Lower lobe of right lung (tissue), 2 donors: ENCODE measurements at regions not wholly inside any gene's neighbourhood (a gene's known extent, or its start where the extent isn't known, plus 50 kb on each side); places are given as distances from the start of the nearest gene placed in this dataset.
"Not testable (repeated sequence)": the region's sequence is repeated elsewhere in the genome, so short reads cannot be mapped to it uniquely, and the experiment has no call there.

Source experiments
- ATAC-seq, 2 donors: fragments of 200-7000 bp; cut with Tn5 transposase; one replicate each; pipeline ENCODE4 v1.9.1; 2020 to 2022; ENCODE audit warnings: mild to moderate bottlenecking in 2 of 2, moderate library complexity in 2 of 2
- DNase-seq: peaks from one replicate; pipeline ENCODE4 v3.0.0-alpha.2; 2020
- H3K27ac ChIP-seq: fragments of 200-600 bp; one replicate; pipeline ENCODE4 v1.8.0; 2022
- H3K27me3 ChIP-seq: fragments of 200-600 bp; one replicate; pipeline ENCODE4 v1.8.0; 2022; ENCODE audit warnings: low read depth
- H3K36me3 ChIP-seq: fragments of 200-600 bp; one replicate; pipeline ENCODE4 v1.8.0; 2022; ENCODE audit warnings: mild to moderate bottlenecking
- H3K4me1 ChIP-seq: fragments of 200-600 bp; one replicate; pipeline ENCODE4 v1.8.0; 2022
- H3K4me3 ChIP-seq: fragments of 200-600 bp; one replicate; pipeline ENCODE4 v1.8.0; 2022; ENCODE audit warnings: mild to moderate bottlenecking
- H3K9me3 ChIP-seq: fragments of 200-600 bp; one replicate; pipeline ENCODE4 v1.8.0; 2022
- CTCF ChIP-seq: fragments of 200-600 bp; IDR thresholded peaks from one replicate; pipeline ENCODE4 v1.8.0; 2022; ENCODE audit warnings: antibody characterized with exemption, mild to moderate bottlenecking
- intact Hi-C: fragments of 100-400 bp; cut with DNase I; formaldehyde crosslinking; loops from one replicate; pipeline ENCODE4 v1.11.0; 2022
- donor health status: DM: no; HTN: yes; CAD: no; lungs with severe emphysema.

- Histone ChIP-seq H3K27me3 (no peaks in the 10 kb centered on the region), H3K36me3 (no peaks in the 10 kb centered on the region), H3K9me3 (no peaks in the 10 kb centered on the region), H3K4me1 (no peaks in the 10 kb centered on the region), H3K4me3 (no peak overlapping the region), H3K27ac (no peak overlapping the region)
- no peak for TF ChIP-seq CTCF
- intact Hi-C loops = no loop called here
- ATAC-seq = no peak
- DNase-seq = no peak
These were observed 213.4 kb upstream of the XIST start for GRCh38 chrX:74065831-74066390.

- no peaks in the 10 kb centered on the region for H3K4me1 ChIP-seq
- no peak for DNase-seq
- no peak overlapping the region for H3K4me3 ChIP-seq
- ATAC-seq = no peak
- no peaks in the 10 kb centered on the region for H3K27me3 ChIP-seq
- H3K27ac ChIP-seq = no peak overlapping the region
- H3K9me3 ChIP-seq = no peaks in the 10 kb centered on the region
- H3K36me3 ChIP-seq = no peaks in the 10 kb centered on the region
- no peak for TF ChIP-seq CTCF
- intact Hi-C loops = no loop called here
These were observed 211.1 kb upstream of the XIST start for GRCh38 chrX:74063426-74064155.

- Histone ChIP-seq H3K27me3 (no peaks in the 10 kb centered on the region), H3K4me1 (no peaks in the 10 kb centered on the region), H3K27ac (no peak overlapping the region), H3K36me3 (no peaks in the 10 kb centered on the region), H3K4me3 (no peak overlapping the region), H3K9me3 (no peaks in the 10 kb centered on the region)
- DNase-seq (no peak), ATAC-seq (no peak)
- intact Hi-C loops = no loop called here
- TF ChIP-seq CTCF = no peak
These were observed 209.4 kb upstream of the XIST start for GRCh38 chrX:74061879-74062278.

- H3K4me1 ChIP-seq = no peaks in the 10 kb centered on the region
- no peak overlapping the region for H3K27ac ChIP-seq
- no peaks in the 10 kb centered on the region for H3K27me3 ChIP-seq
- no peaks in the 10 kb centered on the region for H3K36me3 ChIP-seq
- no peaks in the 10 kb centered on the region for H3K9me3 ChIP-seq
- DNase-seq = no peak
- ATAC-seq = no peak
- intact Hi-C loops = no loop called here
- no peak for TF ChIP-seq CTCF
- no peak overlapping the region for H3K4me3 ChIP-seq
These were observed 196.6 kb upstream of the XIST start for GRCh38 chrX:74049126-74049525.

GRCh38 chrX:74034066-74034465, 181.6 kb upstream of the XIST start:
- H3K9me3 ChIP-seq, H3K4me1 ChIP-seq, H3K4me3 ChIP-seq, H3K27me3 ChIP-seq, DNase-seq, H3K27ac ChIP-seq, ATAC-seq, intact Hi-C loops, H3K36me3 ChIP-seq: not testable (repeated sequence)

- DNase-seq, H3K9me3 ChIP-seq, H3K27me3 ChIP-seq, intact Hi-C loops, H3K4me1 ChIP-seq, ATAC-seq, H3K4me3 ChIP-seq, H3K36me3 ChIP-seq, H3K27ac ChIP-seq: not testable (repeated sequence)
These were observed 179.0 kb upstream of the XIST start for GRCh38 chrX:74031527-74031926.

GRCh38 chrX:74030766-74031165, 178.3 kb upstream of the XIST start:
- intact Hi-C loops, H3K27me3 ChIP-seq, H3K27ac ChIP-seq, DNase-seq, H3K36me3 ChIP-seq, ATAC-seq, H3K4me3 ChIP-seq, H3K9me3 ChIP-seq, H3K4me1 ChIP-seq: not testable (repeated sequence)

- H3K4me3 ChIP-seq, DNase-seq, intact Hi-C loops, H3K36me3 ChIP-seq, ATAC-seq, H3K27me3 ChIP-seq, H3K27ac ChIP-seq, H3K9me3 ChIP-seq, H3K4me1 ChIP-seq: not testable (repeated sequence)
These were observed 172.6 kb upstream of the XIST start for GRCh38 chrX:74025145-74025544.
